Panc1 (cell line): ENCODE measurements at regions not wholly inside any gene's neighbourhood (a gene's known extent, or its start where the extent isn't known, plus 50 kb on each side); places are given as distances from the start of the nearest gene placed in this dataset.

Source experiments
- POLR2AphosphoS5 ChIP-seq: IDR thresholded peaks from 2 replicates; pipeline ENCODE4 v1.6.1; 2012; ENCODE audit warnings: mild to moderate bottlenecking, low read depth, low read length, moderate library complexity
- TF ChIP-seq, protein P1 (sequence below): fragments of 450-650 bp; IDR thresholded peaks from 2 replicates; pipeline ENCODE4 v1.5.1; 2017; ENCODE audit warnings: mild to moderate bottlenecking

DNA sequence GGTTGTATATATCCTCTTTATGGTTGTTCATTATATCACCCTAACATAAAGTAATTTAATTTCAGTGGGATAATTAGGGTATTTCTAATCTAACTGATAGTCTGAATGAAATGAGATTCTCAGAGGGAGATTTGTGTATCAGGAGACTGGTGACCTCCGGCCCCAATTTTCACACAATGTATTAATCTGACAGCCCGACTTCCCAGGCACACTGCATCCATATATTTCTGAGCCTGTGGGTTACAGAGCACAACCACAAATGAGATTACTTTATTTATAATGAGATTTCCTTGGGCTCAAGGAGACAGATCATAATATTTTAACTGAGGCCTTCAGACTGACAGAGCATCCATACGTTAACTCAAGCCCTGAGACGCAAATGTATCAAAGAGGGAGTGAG is 125.9 kb downstream of the RCN1 start:
- TF ChIP-seq, protein P1, sequence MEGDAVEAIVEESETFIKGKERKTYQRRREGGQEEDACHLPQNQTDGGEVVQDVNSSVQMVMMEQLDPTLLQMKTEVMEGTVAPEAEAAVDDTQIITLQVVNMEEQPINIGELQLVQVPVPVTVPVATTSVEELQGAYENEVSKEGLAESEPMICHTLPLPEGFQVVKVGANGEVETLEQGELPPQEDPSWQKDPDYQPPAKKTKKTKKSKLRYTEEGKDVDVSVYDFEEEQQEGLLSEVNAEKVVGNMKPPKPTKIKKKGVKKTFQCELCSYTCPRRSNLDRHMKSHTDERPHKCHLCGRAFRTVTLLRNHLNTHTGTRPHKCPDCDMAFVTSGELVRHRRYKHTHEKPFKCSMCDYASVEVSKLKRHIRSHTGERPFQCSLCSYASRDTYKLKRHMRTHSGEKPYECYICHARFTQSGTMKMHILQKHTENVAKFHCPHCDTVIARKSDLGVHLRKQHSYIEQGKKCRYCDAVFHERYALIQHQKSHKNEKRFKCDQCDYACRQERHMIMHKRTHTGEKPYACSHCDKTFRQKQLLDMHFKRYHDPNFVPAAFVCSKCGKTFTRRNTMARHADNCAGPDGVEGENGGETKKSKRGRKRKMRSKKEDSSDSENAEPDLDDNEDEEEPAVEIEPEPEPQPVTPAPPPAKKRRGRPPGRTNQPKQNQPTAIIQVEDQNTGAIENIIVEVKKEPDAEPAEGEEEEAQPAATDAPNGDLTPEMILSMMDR = no peak
- TF ChIP-seq POLR2AphosphoS5 = no peak
